HUES48 (cell line): ENCODE measurements at regions not wholly inside any gene's neighbourhood (a gene's known extent, or its start where the extent isn't known, plus 50 kb on each side); places are given as distances from the start of the nearest gene placed in this dataset.
A peak's percentile ranks its signal among the peaks of the same experiment; 100 is the strongest.
"Not testable (repeated sequence)": the region's sequence is repeated elsewhere in the genome, so short reads cannot be mapped to it uniquely, and the experiment has no call there.

ENCODE experiments used
- H3K27ac ChIP-seq: one replicate; pipeline ENCODE4 v1.7.0; 2013; ENCODE audit warnings: low read depth, low read length, inconsistent platforms
- H3K27me3 ChIP-seq: 2 replicates; pipeline ENCODE4 v1.6.1; 2013; ENCODE audit warnings: mild to moderate bottlenecking, low read length; ENCODE audit not compliant: control insufficient read depth, insufficient read depth
- H3K36me3 ChIP-seq: 2 replicates; pipeline ENCODE4 v1.6.1; 2013; ENCODE audit warnings: low read length; ENCODE audit not compliant: control insufficient read depth, insufficient read depth
- H3K4me1 ChIP-seq: 2 replicates; pipeline ENCODE4 v1.6.1; 2013; ENCODE audit warnings: mild to moderate bottlenecking, low read length; ENCODE audit not compliant: control insufficient read depth, insufficient read depth
- H3K4me3 ChIP-seq: 2 replicates; pipeline ENCODE4 v1.5.1; 2013; ENCODE audit warnings: mild to moderate bottlenecking, low read depth, low read length
- H3K9ac ChIP-seq: 2 replicates; pipeline ENCODE4 v1.6.1; 2013; ENCODE audit warnings: mild to moderate bottlenecking, low read depth, low read length, moderate library complexity
- H3K9me3 ChIP-seq: 2 replicates; pipeline ENCODE4 v1.6.1; 2013; ENCODE audit warnings: low read length; ENCODE audit not compliant: control insufficient read depth, insufficient read depth

- no peak overlapping the region for H3K9ac ChIP-seq
- no peak overlapping the region for H3K4me3 ChIP-seq
- H3K27me3 ChIP-seq: no peaks in the 10 kb centered on the region
- no peak overlapping the region for H3K27ac ChIP-seq
- no peaks in the 10 kb centered on the region for H3K4me1 ChIP-seq
- H3K36me3 ChIP-seq: no peaks in the 10 kb centered on the region
- no peaks in the 10 kb centered on the region for H3K9me3 ChIP-seq
Measured at GRCh38 chr2:52594026-52594425, 1173.6 kb upstream of the CHAC2 start.

GRCh38 chr2:52584071-52584470, 1183.5 kb upstream of the CHAC2 start:
- H3K36me3 ChIP-seq, H3K4me3 ChIP-seq, H3K4me1 ChIP-seq, H3K9me3 ChIP-seq, H3K9ac ChIP-seq, H3K27me3 ChIP-seq, H3K27ac ChIP-seq: not testable (repeated sequence)

DNA sequence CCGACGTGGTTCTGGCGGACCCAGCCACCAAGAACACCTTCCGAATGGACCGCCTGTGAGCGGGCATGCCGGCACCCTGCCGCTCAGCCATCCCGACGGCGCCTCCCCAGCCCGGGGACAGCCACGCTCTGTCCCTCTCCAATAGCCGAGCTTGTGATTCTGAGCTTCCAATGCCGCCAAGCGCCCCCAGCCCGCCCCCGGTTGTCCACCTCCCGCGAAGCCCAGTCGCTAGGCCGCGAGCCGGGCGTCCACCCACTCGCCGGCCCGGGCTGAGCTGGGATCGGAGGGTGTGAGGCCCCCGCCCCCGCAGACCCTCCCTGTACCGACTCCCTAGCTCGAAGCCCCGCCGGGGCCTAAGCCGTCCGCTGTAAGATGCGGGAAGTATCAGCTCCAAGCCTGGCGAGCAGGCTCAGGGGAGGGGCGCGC, 1195.1 kb upstream of the CHAC2 start:
- Histone ChIP-seq H3K9me3 (peaks cover 18% of the 10 kb centered on the region), H3K27ac (no peak overlapping the region), H3K4me3 (no peak overlapping the region), H3K4me1 (no peaks in the 10 kb centered on the region), H3K27me3 (no peaks in the 10 kb centered on the region), H3K9ac (no peak overlapping the region), H3K36me3 (no peaks in the 10 kb centered on the region)

GRCh38 chr2:52571380-52572347, 1195.9 kb upstream of the CHAC2 start:
- no peaks in the 10 kb centered on the region for H3K4me1 ChIP-seq
- H3K4me3 ChIP-seq: no peak overlapping the region
- H3K27ac ChIP-seq: no peak overlapping the region
- H3K9ac ChIP-seq: no peak overlapping the region
- H3K36me3 ChIP-seq: no peaks in the 10 kb centered on the region
- H3K27me3 ChIP-seq: no peaks in the 10 kb centered on the region
- peaks cover 18% of the 10 kb centered on the region for H3K9me3 ChIP-seq

GRCh38 chr2:52570716-52571115, 1196.9 kb upstream of the CHAC2 start:
- peaks cover 18% of the 10 kb centered on the region for H3K9me3 ChIP-seq
- H3K9ac ChIP-seq: no peak overlapping the region
- H3K27ac ChIP-seq: no peak overlapping the region
- no peaks in the 10 kb centered on the region for H3K27me3 ChIP-seq
- no peak overlapping the region for H3K4me3 ChIP-seq
- H3K36me3 ChIP-seq: no peaks in the 10 kb centered on the region
- no peaks in the 10 kb centered on the region for H3K4me1 ChIP-seq

DNA sequence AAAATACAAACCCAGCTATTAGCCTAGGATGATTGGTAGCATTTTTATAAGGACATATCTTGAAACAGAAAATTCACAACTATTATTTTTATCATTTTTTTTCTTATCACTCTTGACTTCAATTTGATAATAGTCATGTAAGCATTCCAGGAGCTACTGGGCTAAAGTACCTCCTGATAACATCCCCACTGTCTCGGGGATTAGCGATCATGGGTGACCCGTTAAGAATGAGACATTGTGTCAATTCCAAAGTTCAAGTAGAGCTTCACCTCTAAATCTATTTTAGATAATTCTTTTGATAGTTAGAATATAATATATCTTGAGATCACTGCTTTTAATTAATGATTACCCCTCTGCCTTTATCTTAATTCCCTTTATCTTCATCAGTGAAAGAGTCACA, 1204.5 kb upstream of the CHAC2 start:
- H3K4me3 ChIP-seq: no peak overlapping the region
- H3K27me3 ChIP-seq: no peaks in the 10 kb centered on the region
- peaks cover 10% of the 10 kb centered on the region for H3K4me1 ChIP-seq
- no peak overlapping the region for H3K9ac ChIP-seq
- no peaks in the 10 kb centered on the region for H3K36me3 ChIP-seq
- no peaks in the 10 kb centered on the region for H3K9me3 ChIP-seq
- H3K27ac ChIP-seq: no peak overlapping the region

DNA sequence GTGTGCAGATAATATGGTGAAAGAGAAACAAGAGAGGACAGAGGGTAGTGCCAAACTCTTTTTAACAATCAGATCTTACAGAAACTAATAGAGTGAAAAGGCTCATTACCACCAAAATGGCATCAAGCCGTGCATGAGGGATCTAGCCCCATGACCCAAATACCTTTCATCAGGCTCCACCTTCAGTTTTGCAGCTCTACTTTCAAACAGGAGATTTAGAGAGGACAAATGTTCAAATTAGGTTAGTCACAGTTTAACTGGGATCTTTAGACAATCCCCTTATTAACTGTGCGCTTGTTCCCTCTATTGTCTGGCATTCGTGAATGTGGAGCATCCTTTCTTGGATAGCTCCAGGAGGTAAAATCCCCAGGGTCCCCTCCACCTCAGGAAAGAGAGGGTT, 1209.3 kb upstream of the CHAC2 start:
- no peaks in the 10 kb centered on the region for H3K27me3 ChIP-seq
- peaks cover 19% of the 10 kb centered on the region for H3K4me1 ChIP-seq
- H3K27ac ChIP-seq: peak overlapping the region; percentile 76
- no peak overlapping the region for H3K9ac ChIP-seq
- H3K36me3 ChIP-seq: no peaks in the 10 kb centered on the region
- no peaks in the 10 kb centered on the region for H3K9me3 ChIP-seq
- H3K4me3 ChIP-seq: no peak overlapping the region; the same call in 1 of the 2 replicates

DNA sequence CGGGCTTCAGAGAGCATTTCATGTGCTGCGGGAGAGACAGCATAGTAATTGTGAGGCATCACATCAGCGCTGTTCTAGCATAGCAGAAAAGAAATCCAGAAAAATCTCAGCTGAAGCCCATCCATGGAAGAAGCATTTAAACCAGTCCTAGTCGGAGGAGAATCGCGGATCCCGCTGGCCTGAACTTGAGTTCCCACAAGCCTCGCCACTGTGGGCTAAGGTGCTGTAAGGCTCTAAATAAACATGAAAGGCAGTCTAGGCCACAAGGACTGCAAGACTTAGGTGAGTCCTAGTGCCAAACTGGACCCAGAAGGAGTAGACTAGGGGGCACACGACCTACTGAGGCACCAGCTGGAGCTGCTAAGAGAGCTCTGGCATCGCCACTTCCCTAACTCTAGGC, 1225.3 kb upstream of the CHAC2 start:
- no peak overlapping the region for H3K9ac ChIP-seq
- H3K36me3 ChIP-seq: no peaks in the 10 kb centered on the region
- no peak overlapping the region for H3K27ac ChIP-seq
- no peak overlapping the region for H3K4me3 ChIP-seq
- H3K9me3 ChIP-seq: 0 out of 2 replicates have a peak, but pooled peaks cover 5% of the 10 kb centered on the region
- H3K27me3 ChIP-seq: no peaks in the 10 kb centered on the region
- no peaks in the 10 kb centered on the region; the same call in 1 of the 2 replicates for H3K4me1 ChIP-seq

DNA sequence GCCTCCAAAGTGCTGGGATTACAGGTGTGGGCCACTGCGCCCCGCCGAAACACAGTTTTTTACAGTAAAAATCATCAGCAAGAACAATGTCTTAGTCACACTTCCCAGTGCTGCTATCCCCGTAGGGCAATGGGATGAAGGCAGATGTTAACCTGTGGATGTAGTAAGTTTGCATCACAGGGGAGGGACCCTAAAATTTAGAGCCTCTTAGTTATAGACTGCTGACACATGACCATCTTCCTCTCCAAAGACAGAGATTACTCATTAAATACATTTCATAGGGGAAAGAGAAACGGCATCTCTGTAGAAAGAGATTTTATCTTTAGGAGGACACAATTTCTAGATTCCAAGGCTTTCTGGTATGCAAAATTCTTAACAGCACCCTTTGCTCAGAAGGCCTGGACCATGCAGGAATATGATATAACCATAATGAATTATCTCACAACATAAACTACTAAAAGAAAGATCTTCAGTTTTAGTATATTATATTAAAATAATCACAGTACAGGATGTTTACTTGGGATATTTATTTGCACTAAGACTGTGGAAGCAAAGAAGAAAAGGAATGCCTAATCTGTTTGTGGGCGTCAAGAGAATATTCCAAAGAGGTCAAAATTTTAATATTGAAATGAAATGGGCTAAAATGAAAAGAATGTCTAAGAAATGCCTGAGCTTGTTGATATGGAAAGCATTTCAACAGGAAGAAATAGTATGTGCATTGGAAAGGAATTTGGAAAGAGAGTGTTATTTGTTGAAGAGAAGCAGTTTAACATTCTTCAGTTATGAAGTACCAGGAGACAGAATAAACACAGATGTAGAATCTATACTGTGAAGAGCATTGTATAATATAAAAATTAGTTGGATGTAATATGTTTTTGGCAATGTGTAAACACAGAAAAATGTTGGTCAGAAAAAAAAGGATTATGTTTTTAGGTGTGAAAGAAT, 1228.3 kb upstream of the CHAC2 start:
- no peaks in the 10 kb centered on the region for H3K36me3 ChIP-seq
- H3K4me3 ChIP-seq: no peak overlapping the region
- no peaks in the 10 kb centered on the region for H3K27me3 ChIP-seq
- no peak overlapping the region for H3K27ac ChIP-seq
- H3K9ac ChIP-seq: no peak overlapping the region
- no peaks in the 10 kb centered on the region for H3K9me3 ChIP-seq
- no peaks in the 10 kb centered on the region; the same call in 1 of the 2 replicates for H3K4me1 ChIP-seq

- Histone ChIP-seq H3K27me3 (no peaks in the 10 kb centered on the region), H3K4me1 (no peaks in the 10 kb centered on the region; the same call in 1 of the 2 replicates), H3K4me3 (no peak overlapping the region), H3K27ac (no peak overlapping the region), H3K9ac (no peak overlapping the region), H3K36me3 (no peaks in the 10 kb centered on the region), H3K9me3 (no peaks in the 10 kb centered on the region)
Measured at GRCh38 chr2:52537588-52537987, 1230.0 kb upstream of the CHAC2 start.
